GM23338 (cell line): ENCODE measurements at regions not wholly inside any gene's neighbourhood (a gene's known extent, or its start where the extent isn't known, plus 50 kb on each side); places are given as distances from the start of the nearest gene placed in this dataset.

Experiments used
- ATAC-seq: fragments of 200-7000 bp; cut with Tn5 transposase; 3 replicates; pipeline ENCODE4 v1.9.1; 2020
- DNase-seq: peaks from one replicate; pipeline ENCODE4 v3.0.0-alpha.2; 2015; ENCODE audit warnings: low spot score
- H2AFZ ChIP-seq: fragments of 200-600 bp; sonication (generic); 2 replicates; pipeline ENCODE4 v1.8.0; 2016; ENCODE audit warnings: antibody characterized with exemption, mild to moderate bottlenecking, moderate library complexity
- H3F3A ChIP-seq: fragments of 200-600 bp; sonication (generic); replicated peaks from 2 replicates; pipeline ENCODE4 v1.8.0; 2017; ENCODE audit warnings: antibody characterized with exemption, mixed run types, low read depth
- H3K27ac ChIP-seq: fragments of 200-600 bp; sonication (generic); 2 replicates; pipeline ENCODE4 v1.6.1; 2016; ENCODE audit warnings: low read depth
- H3K27me3 ChIP-seq: fragments of 200-600 bp; sonication (generic); 2 replicates; pipeline ENCODE4 v1.8.0; 2016; ENCODE audit warnings: mild to moderate bottlenecking, mixed run types, moderate library complexity; ENCODE audit not compliant: insufficient read depth
- H3K36me3 ChIP-seq: fragments of 200-600 bp; sonication (generic); 2 replicates; pipeline ENCODE4 v1.8.0; 2016; ENCODE audit warnings: mild to moderate bottlenecking; ENCODE audit not compliant: insufficient read depth
- H3K4me1 ChIP-seq: fragments of 200-600 bp; sonication (generic); 2 replicates; pipeline ENCODE4 v1.8.0; 2016; ENCODE audit warnings: mild to moderate bottlenecking, moderate library complexity; ENCODE audit not compliant: insufficient read depth
- H3K4me2 ChIP-seq: fragments of 200-600 bp; sonication (generic); 2 replicates; pipeline ENCODE4 v1.7.1; 2017; ENCODE audit warnings: mixed run types
- H3K4me3 ChIP-seq: fragments of 200-600 bp; sonication (generic); 2 replicates; pipeline ENCODE4 v1.6.1; 2016; ENCODE audit warnings: mixed run types
- H3K79me2 ChIP-seq: fragments of 200-600 bp; sonication (generic); replicated peaks from 2 replicates; pipeline ENCODE4 v1.8.0; 2017; ENCODE audit warnings: mild to moderate bottlenecking; ENCODE audit not compliant: insufficient read depth
- H3K9me2 ChIP-seq: fragments of 200-600 bp; sonication (generic); 2 replicates; pipeline ENCODE4 v1.8.0; 2017; ENCODE audit not compliant: insufficient read depth
- H4K20me1 ChIP-seq: fragments of 200-600 bp; sonication (generic); replicated peaks from 2 replicates; pipeline ENCODE4 v1.8.0; 2017; ENCODE audit warnings: mild to moderate bottlenecking; ENCODE audit not compliant: insufficient read depth
- H3K27ac Mint-ChIP-seq: 2 replicates; pipeline ENCODE4 v1.8.0; 2020; ENCODE audit warnings: inconsistent platforms, mild to moderate bottlenecking, moderate library complexity, mixed read lengths
- H3K27me3 Mint-ChIP-seq: 3 replicates; pipeline ENCODE4 v1.8.0; 2022; ENCODE audit warnings: low read depth, mild to moderate bottlenecking, moderate library complexity, mixed read lengths, inconsistent platforms; ENCODE audit not compliant: insufficient read depth, poor library complexity
- H3K36me3 Mint-ChIP-seq: 3 replicates; pipeline ENCODE4 v1.8.0; 2021; ENCODE audit warnings: low read depth, mild to moderate bottlenecking, inconsistent platforms, moderate library complexity, mixed read lengths
- H3K4me1 Mint-ChIP-seq: 3 replicates; pipeline ENCODE4 v1.8.0; 2020; ENCODE audit warnings: mild to moderate bottlenecking, inconsistent platforms, mixed read lengths
- H3K4me3 Mint-ChIP-seq: 3 replicates; pipeline ENCODE4 v1.8.0; 2021; ENCODE audit warnings: moderate library complexity, mild to moderate bottlenecking, inconsistent platforms, mixed read lengths
- H3K9me3 Mint-ChIP-seq: 3 replicates; pipeline ENCODE4 v1.8.0; 2020; ENCODE audit warnings: moderate library complexity, mild to moderate bottlenecking, inconsistent platforms, mixed read lengths
- CREB1 ChIP-seq: fragments of 250-450 bp; sonication (Bioruptor Pico); IDR thresholded peaks from 2 replicates; pipeline ENCODE4 v1.5.0; 2020; ENCODE audit warnings: low read depth, mild to moderate bottlenecking, moderate library complexity
- ETS1 ChIP-seq: IDR thresholded peaks from 2 replicates; pipeline ENCODE4 v1.6.1; 2016; ENCODE audit warnings: antibody characterized with exemption
- EZH2phosphoT487 ChIP-seq: fragments of 200-600 bp; sonication (generic); IDR thresholded peaks from one replicate; pipeline ENCODE4 v1.8.1; 2018; ENCODE audit warnings: antibody characterized with exemption; ENCODE audit not compliant: unreplicated experiment
- JUNB ChIP-seq: IDR thresholded peaks from one replicate; pipeline ENCODE4 v1.6.1; 2016; ENCODE audit warnings: antibody characterized with exemption; ENCODE audit not compliant: unreplicated experiment
- NANOG ChIP-seq: IDR thresholded peaks from 2 replicates; pipeline ENCODE4 v1.6.1; 2016; ENCODE audit warnings: antibody characterized with exemption, borderline replicate concordance
- REST ChIP-seq: IDR thresholded peaks from one replicate; pipeline ENCODE4 v1.6.1; 2018; ENCODE audit warnings: antibody characterized with exemption; ENCODE audit not compliant: unreplicated experiment
- STAT1 ChIP-seq: IDR thresholded peaks from one replicate; pipeline ENCODE4 v1.6.1; 2016; ENCODE audit warnings: antibody characterized with exemption; ENCODE audit not compliant: unreplicated experiment
- ZNF114 ChIP-seq: fragments of 250-450 bp; sonication (Bioruptor Pico); IDR thresholded peaks from 2 replicates; pipeline ENCODE4 v1.5.0; 2020; ENCODE audit warnings: mild to moderate bottlenecking, moderate library complexity

- H3K27ac Mint-ChIP-seq: no peak overlapping the region
- H3K36me3 Mint-ChIP-seq: no peaks in the 10 kb centered on the region
- no peaks in the 10 kb centered on the region for H3F3A ChIP-seq
- H3K9me3 Mint-ChIP-seq: no peaks in the 10 kb centered on the region
- no peak overlapping the region for H2AFZ ChIP-seq
- no peak overlapping the region for H3K4me3 Mint-ChIP-seq
- H3K27me3 ChIP-seq: no peaks in the 10 kb centered on the region
- no peaks in the 10 kb centered on the region for H3K4me1 Mint-ChIP-seq
- ATAC-seq (no peak), DNase-seq (no peak)
- H3K4me3 ChIP-seq: no peak overlapping the region
- H4K20me1 ChIP-seq: no peaks in the 10 kb centered on the region
- H3K79me2 ChIP-seq: no peaks in the 10 kb centered on the region
- H3K27me3 Mint-ChIP-seq: peaks cover 4% of the 10 kb centered on the region
- H3K27ac ChIP-seq: no peak overlapping the region
- H3K9me2 ChIP-seq: no peaks in the 10 kb centered on the region
- no peak overlapping the region for H3K4me2 ChIP-seq
- no peaks in the 10 kb centered on the region for H3K4me1 ChIP-seq
- TF ChIP-seq CREB1 (no peak), STAT1 (no peak), ZNF114 (CRISPR knock-in tag) (no peak), REST (no peak), JUNB (no peak), NANOG (no peak)
- H3K36me3 ChIP-seq: no peaks in the 10 kb centered on the region
These were observed 263.2 kb downstream of the BCOR start for GRCh38 chrX:39834600-39834999.

- no peaks in the 10 kb centered on the region for H3K36me3 Mint-ChIP-seq
- no peaks in the 10 kb centered on the region for H3K4me1 Mint-ChIP-seq
- no peaks in the 10 kb centered on the region for H3K79me2 ChIP-seq
- H2AFZ ChIP-seq: no peak overlapping the region
- no peak overlapping the region for H3K4me3 Mint-ChIP-seq
- H3K27ac ChIP-seq: no peak overlapping the region
- H3K36me3 ChIP-seq: no peaks in the 10 kb centered on the region
- no peaks in the 10 kb centered on the region for H3K9me2 ChIP-seq
- no peak for ATAC-seq
- no peak for DNase-seq
- TF ChIP-seq ETS1 (no peak), NANOG (no peak), JUNB (no peak), EZH2phosphoT487 (no peak), CREB1 (no peak)
- no peaks in the 10 kb centered on the region for H4K20me1 ChIP-seq
- H3K27ac Mint-ChIP-seq: no peak overlapping the region
- H3K4me3 ChIP-seq: no peak overlapping the region
- H3K27me3 ChIP-seq: no peaks in the 10 kb centered on the region
- H3K9me3 Mint-ChIP-seq: no peaks in the 10 kb centered on the region
- H3F3A ChIP-seq: no peaks in the 10 kb centered on the region
- H3K4me2 ChIP-seq: no peak overlapping the region
- H3K27me3 Mint-ChIP-seq: peaks cover 4% of the 10 kb centered on the region
- no peaks in the 10 kb centered on the region for H3K4me1 ChIP-seq
These were observed 262.5 kb downstream of the BCOR start for GRCh38 chrX:39835241-39835640.
